ENCODE measurements at regions not wholly inside any gene's neighbourhood (a gene's known extent, or its start where the extent isn't known, plus 50 kb on each side); places are given as distances from the start of the nearest gene placed in this dataset.

GRCh38 chr6:47413752-47414422, 63.7 kb upstream of the CD2AP start (continued):
- TF ChIP-seq ARNT2 (CRISPR knock-in tag; IDR thresholded peaks at IDR 0.05; ENCODE audit: low read depth) (no peak), ZNF280D (CRISPR knock-in tag; IDR thresholded peaks at IDR 0.05) (no peak), ZSCAN31 (CRISPR knock-in tag; IDR thresholded peaks at IDR 0.05; ENCODE audit: low read depth) (no peak), ZNF274 (CRISPR knock-in tag; IDR thresholded peaks at IDR 0.05) (no peak), ZNF616 (CRISPR knock-in tag; IDR thresholded peaks at IDR 0.05; ENCODE audit: low read depth) (no peak), STAG1 (CRISPR knock-in tag; IDR thresholded peaks at IDR 0.05) (peak; percentile 92), ZNF597 (CRISPR knock-in tag; IDR thresholded peaks at IDR 0.05) (no peak), ZNF782 (CRISPR knock-in tag; IDR thresholded peaks at IDR 0.05; ENCODE audit: borderline replicate concordance) (peak; percentile 39; the same call in 1 of the 2 replicates), ZNF484 (CRISPR knock-in tag; IDR thresholded peaks at IDR 0.05; ENCODE audit: borderline replicate concordance, low read depth) (no peak), HMGA1 (CRISPR knock-in tag; conservative IDR thresholded peaks at IDR 0.05) (no peak), MBD4 (IDR thresholded peaks at IDR 0.05; ENCODE audit: borderline replicate concordance, low read length) (no peak), HDAC6 (IDR thresholded peaks at IDR 0.05; ENCODE audit: low read depth, low read length) (no peak), AFF4 (CRISPR knock-in tag; IDR thresholded peaks at IDR 0.05) (no peak; the same call in 1 of the 2 replicates), ZNF589 (CRISPR knock-in tag; conservative IDR thresholded peaks at IDR 0.05) (no peak), THRA (CRISPR knock-in tag; IDR thresholded peaks at IDR 0.05; ENCODE audit: borderline replicate concordance) (0 out of 2 replicates have a peak, but pooled peaks have one; percentile 15)

Measured in HepG2 (cell line).